Tibial nerve (tissue), 3 donors: ENCODE measurements at regions not wholly inside any gene's neighbourhood (a gene's known extent, or its start where the extent isn't known, plus 50 kb on each side); places are given as distances from the start of the nearest gene placed in this dataset.

Experiments
- EP300 ChIP-seq, 2 donors: sonication (generic); formaldehyde crosslinking; IDR thresholded peaks; one replicate each; pipeline ENCODE4 v1.6.1; 2017; ENCODE audit warnings: antibody characterized with exemption in 2 of 2, mild to moderate bottlenecking in 1 of 2
- POLR2A ChIP-seq, 2 donors: fragments of 450-650 bp; IDR thresholded peaks; one replicate each; pipeline ENCODE4 v1.6.1; 2017; ENCODE audit warnings: antibody characterized with exemption in 2 of 2, mild to moderate bottlenecking in 2 of 2, moderate library complexity in 2 of 2

DNA sequence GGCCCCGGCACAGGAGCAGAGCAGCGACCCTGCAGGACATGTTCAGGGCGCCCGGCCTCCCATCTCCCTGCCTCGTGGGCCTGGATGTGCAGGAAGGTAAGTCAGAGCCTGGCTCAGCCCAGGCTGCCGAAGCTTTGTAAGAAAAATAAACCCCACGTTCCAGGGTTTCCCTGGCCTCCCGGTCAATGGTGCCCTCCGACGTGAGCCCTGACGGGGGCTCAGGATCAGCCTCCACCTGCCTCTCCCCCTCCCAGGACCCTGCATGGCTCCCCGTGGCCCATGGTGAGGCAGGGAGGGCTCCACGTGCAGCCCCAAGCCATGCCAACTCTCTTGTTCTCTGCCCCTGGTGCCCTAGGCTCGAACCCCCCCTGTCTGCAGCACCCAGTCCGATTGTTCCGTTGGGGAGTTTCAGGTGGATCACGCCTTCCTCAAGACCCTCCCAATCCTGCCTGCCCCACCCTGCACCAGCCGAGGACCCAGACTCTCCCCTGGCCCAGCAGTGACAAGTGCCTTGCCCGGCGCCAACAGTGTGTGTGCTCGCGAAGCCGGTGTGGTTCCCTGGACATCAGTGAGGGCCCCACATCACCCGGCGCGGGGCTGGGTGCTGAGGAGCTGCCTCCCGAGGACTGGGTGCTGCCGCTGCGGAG is 73.2 kb downstream of the PDGFA start:
- TF ChIP-seq EP300 (IDR thresholded peaks at IDR 0.05) (no peak), POLR2A (IDR thresholded peaks at IDR 0.05) (no peak)
